Astrocyte (in vitro differentiated cells and primary cell): ENCODE measurements at regions not wholly inside any gene's neighbourhood (a gene's known extent, or its start where the extent isn't known, plus 50 kb on each side); places are given as distances from the start of the nearest gene placed in this dataset.

ENCODE experiments used
- DNase-seq: peaks from one replicate; pipeline ENCODE4 v3.0.0-alpha.2; 2010; ENCODE audit warnings: low read depth
- FAIRE-seq: peaks from 2 replicates; lab custom pipeline; 2011; peaks lifted over from hg19 to GRCh38; lab: Jason Lieb, UNC
- H2AFZ ChIP-seq: 2 replicates; pipeline ENCODE4 v1.6.0; 2012; ENCODE audit warnings: low read depth, low read length, inconsistent platforms
- H3K27ac ChIP-seq: 2 replicates; pipeline ENCODE4 v1.5.1; 2011; ENCODE audit warnings: low read depth, low read length, inconsistent platforms
- H3K27me3 ChIP-seq: 2 replicates; pipeline ENCODE4 v1.6.0; 2011; ENCODE audit warnings: low read length, inconsistent platforms; ENCODE audit not compliant: insufficient read depth
- H3K36me3 ChIP-seq: 2 replicates; pipeline ENCODE4 v1.5.1; 2011; ENCODE audit warnings: low read length, inconsistent platforms; ENCODE audit not compliant: insufficient read depth
- H3K4me1 ChIP-seq: 2 replicates; pipeline ENCODE4 v1.5.1; 2011; ENCODE audit warnings: low read length, inconsistent platforms; ENCODE audit not compliant: insufficient read depth
- H3K4me2 ChIP-seq: 2 replicates; pipeline ENCODE4 v1.6.0; 2012; ENCODE audit warnings: low read length, inconsistent platforms
- H3K4me3 ChIP-seq: 2 replicates; pipeline ENCODE4 v1.5.1; 2011; ENCODE audit warnings: low read depth, mild to moderate bottlenecking, low read length, inconsistent platforms; ENCODE audit not compliant: insufficient read depth
- H3K79me2 ChIP-seq: 2 replicates; pipeline ENCODE4 v1.6.0; 2012; ENCODE audit warnings: mild to moderate bottlenecking, low read length, inconsistent platforms; ENCODE audit not compliant: insufficient read depth
- H3K9ac ChIP-seq: 2 replicates; pipeline ENCODE4 v1.6.0; 2012; ENCODE audit warnings: mild to moderate bottlenecking, low read length, inconsistent platforms
- H3K9me3 ChIP-seq: 2 replicates; pipeline ENCODE4 v1.5.1; 2012; ENCODE audit warnings: low read depth, mild to moderate bottlenecking, low read length, inconsistent platforms; ENCODE audit not compliant: insufficient read depth
- H4K20me1 ChIP-seq: 2 replicates; pipeline ENCODE4 v1.6.0; 2012; ENCODE audit warnings: low read length, inconsistent platforms; ENCODE audit not compliant: insufficient read depth
- H3K27ac Mint-ChIP-seq: one replicate; pipeline ENCODE4 v1.8.0; 2021; ENCODE audit warnings: mild to moderate bottlenecking, mixed read lengths; ENCODE audit not compliant: unreplicated experiment
- H3K27me3 Mint-ChIP-seq: one replicate; pipeline ENCODE4 v1.8.0; 2021; ENCODE audit warnings: low read depth, mixed read lengths; ENCODE audit not compliant: unreplicated experiment
- H3K36me3 Mint-ChIP-seq: one replicate; pipeline ENCODE4 v1.8.0; 2021; ENCODE audit warnings: low read depth, mixed read lengths; ENCODE audit not compliant: unreplicated experiment
- H3K4me1 Mint-ChIP-seq: one replicate; pipeline ENCODE4 v1.8.0; 2021; ENCODE audit warnings: low read depth, mixed read lengths; ENCODE audit not compliant: unreplicated experiment
- H3K4me3 Mint-ChIP-seq: one replicate; pipeline ENCODE4 v1.8.0; 2021; ENCODE audit warnings: mild to moderate bottlenecking, moderate library complexity, mixed read lengths; ENCODE audit not compliant: unreplicated experiment
- H3K9me3 Mint-ChIP-seq: one replicate; pipeline ENCODE4 v1.8.0; 2021; ENCODE audit warnings: mild to moderate bottlenecking, mixed read lengths; ENCODE audit not compliant: unreplicated experiment
- EZH2 ChIP-seq: IDR thresholded peaks from 2 replicates; pipeline ENCODE4 v1.6.1; 2012; ENCODE audit warnings: mild to moderate bottlenecking, low read length, inconsistent platforms; ENCODE audit not compliant: insufficient read depth
- TF ChIP-seq, protein P1 (sequence below): IDR thresholded peaks from 2 replicates; pipeline ENCODE4 v1.5.1; 2011; ENCODE audit warnings: low read depth, mild to moderate bottlenecking, inconsistent platforms, low read length, moderate library complexity; ENCODE audit not compliant: insufficient read depth

DNA sequence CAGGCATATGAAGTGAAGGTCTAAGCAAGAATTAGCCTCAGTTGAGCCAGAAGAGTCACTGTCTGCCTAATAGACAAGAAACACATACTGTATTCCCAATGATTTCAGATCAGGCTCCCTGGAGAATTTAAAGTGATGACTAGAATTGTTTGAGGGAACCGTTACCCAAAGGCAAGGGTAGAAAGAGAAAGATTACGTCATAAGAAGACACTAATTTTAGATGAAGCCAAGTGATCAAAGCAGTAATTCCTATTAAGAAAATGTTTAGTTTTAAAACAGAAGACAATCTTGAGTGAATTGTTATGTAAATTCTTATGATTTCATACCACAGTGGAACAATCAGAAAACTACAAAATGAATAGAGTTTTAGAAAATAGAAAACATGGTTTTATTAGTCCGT lies 194.5 kb upstream of the ARSJ start:
- Mint-ChIP-seq H3K9me3 (peaks cover 10% of the 10 kb centered on the region), H3K4me1 (peaks cover 7% of the 10 kb centered on the region), H3K27me3 (no peaks in the 10 kb centered on the region), H3K36me3 (no peaks in the 10 kb centered on the region), H3K4me3 (no peak overlapping the region), H3K27ac (no peak overlapping the region)
- DNase-seq (no peak), FAIRE-seq (no peak)
- H3K4me1 ChIP-seq = no peaks in the 10 kb centered on the region
- no peak overlapping the region for H3K4me2 ChIP-seq
- no peaks in the 10 kb centered on the region for H3K79me2 ChIP-seq
- H3K9me3 ChIP-seq = no peaks in the 10 kb centered on the region
- no peaks in the 10 kb centered on the region for H3K36me3 ChIP-seq
- H3K9ac ChIP-seq = no peak overlapping the region
- H3K4me3 ChIP-seq = no peak overlapping the region
- H4K20me1 ChIP-seq = no peaks in the 10 kb centered on the region
- TF ChIP-seq, protein P1, sequence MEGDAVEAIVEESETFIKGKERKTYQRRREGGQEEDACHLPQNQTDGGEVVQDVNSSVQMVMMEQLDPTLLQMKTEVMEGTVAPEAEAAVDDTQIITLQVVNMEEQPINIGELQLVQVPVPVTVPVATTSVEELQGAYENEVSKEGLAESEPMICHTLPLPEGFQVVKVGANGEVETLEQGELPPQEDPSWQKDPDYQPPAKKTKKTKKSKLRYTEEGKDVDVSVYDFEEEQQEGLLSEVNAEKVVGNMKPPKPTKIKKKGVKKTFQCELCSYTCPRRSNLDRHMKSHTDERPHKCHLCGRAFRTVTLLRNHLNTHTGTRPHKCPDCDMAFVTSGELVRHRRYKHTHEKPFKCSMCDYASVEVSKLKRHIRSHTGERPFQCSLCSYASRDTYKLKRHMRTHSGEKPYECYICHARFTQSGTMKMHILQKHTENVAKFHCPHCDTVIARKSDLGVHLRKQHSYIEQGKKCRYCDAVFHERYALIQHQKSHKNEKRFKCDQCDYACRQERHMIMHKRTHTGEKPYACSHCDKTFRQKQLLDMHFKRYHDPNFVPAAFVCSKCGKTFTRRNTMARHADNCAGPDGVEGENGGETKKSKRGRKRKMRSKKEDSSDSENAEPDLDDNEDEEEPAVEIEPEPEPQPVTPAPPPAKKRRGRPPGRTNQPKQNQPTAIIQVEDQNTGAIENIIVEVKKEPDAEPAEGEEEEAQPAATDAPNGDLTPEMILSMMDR = no peak
- no peak for TF ChIP-seq EZH2
- no peaks in the 10 kb centered on the region for H3K27me3 ChIP-seq
- H3K27ac ChIP-seq = no peak overlapping the region
- H2AFZ ChIP-seq = no peak overlapping the region

DNA sequence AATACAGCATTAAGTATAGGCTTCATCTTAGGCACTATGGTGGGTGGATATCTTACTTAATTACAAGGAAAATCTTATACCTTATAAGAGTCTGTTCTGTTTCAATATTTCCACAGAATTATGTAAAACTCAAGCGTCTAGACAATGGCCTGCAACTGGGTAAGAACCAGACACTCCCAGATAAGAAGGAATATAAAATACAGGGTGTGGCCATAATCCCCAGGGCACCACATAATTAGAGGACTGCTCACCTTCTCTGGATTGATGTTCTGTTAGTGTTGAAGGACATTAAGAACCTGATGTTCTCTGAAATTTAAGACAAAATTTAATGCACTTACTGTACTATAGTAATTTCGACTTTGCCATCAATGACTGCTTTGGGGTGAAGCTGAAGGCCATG lies 198.2 kb upstream of the ARSJ start:
- no peaks in the 10 kb centered on the region for H3K9me3 ChIP-seq
- H3K36me3 ChIP-seq = no peaks in the 10 kb centered on the region
- Mint-ChIP-seq H3K9me3 (peaks cover 11% of the 10 kb centered on the region), H3K27ac (no peak overlapping the region), H3K27me3 (no peaks in the 10 kb centered on the region), H3K4me1 (peaks cover 7% of the 10 kb centered on the region), H3K36me3 (no peaks in the 10 kb centered on the region), H3K4me3 (no peak overlapping the region)
- no peak overlapping the region for H3K27ac ChIP-seq
- DNase-seq = no peak
- H3K9ac ChIP-seq = no peak overlapping the region
- H3K4me2 ChIP-seq = no peak overlapping the region
- no peak overlapping the region for H3K4me3 ChIP-seq
- no peaks in the 10 kb centered on the region for H3K4me1 ChIP-seq
- H2AFZ ChIP-seq = no peak overlapping the region
- H3K79me2 ChIP-seq = no peaks in the 10 kb centered on the region
- H4K20me1 ChIP-seq = no peaks in the 10 kb centered on the region
- no peak for FAIRE-seq
- no peak for TF ChIP-seq EZH2
- TF ChIP-seq, protein P1 = no peak
- no peaks in the 10 kb centered on the region for H3K27me3 ChIP-seq

- H3K4me1 Mint-ChIP-seq = peaks cover 7% of the 10 kb centered on the region
- no peak overlapping the region for H3K4me3 Mint-ChIP-seq
- H3K4me1 ChIP-seq = no peaks in the 10 kb centered on the region
- H3K27ac Mint-ChIP-seq = no peak overlapping the region
- H3K36me3 Mint-ChIP-seq = no peaks in the 10 kb centered on the region
- no peak overlapping the region for H2AFZ ChIP-seq
- FAIRE-seq (no peak), DNase-seq (peak; percentile 16)
- peaks cover 12% of the 10 kb centered on the region for H3K9me3 Mint-ChIP-seq
- H3K4me3 ChIP-seq = no peak overlapping the region
- TF ChIP-seq, protein P1 = no peak
- no peak for TF ChIP-seq EZH2
- no peaks in the 10 kb centered on the region for H3K36me3 ChIP-seq
- no peaks in the 10 kb centered on the region for H3K27me3 Mint-ChIP-seq
- no peak overlapping the region for H3K27ac ChIP-seq
- H3K4me2 ChIP-seq = no peak overlapping the region
- no peaks in the 10 kb centered on the region for H3K79me2 ChIP-seq
- H3K9ac ChIP-seq = no peak overlapping the region
- H3K9me3 ChIP-seq = no peaks in the 10 kb centered on the region
- H4K20me1 ChIP-seq = no peaks in the 10 kb centered on the region
- no peaks in the 10 kb centered on the region for H3K27me3 ChIP-seq
Observed at GRCh38 chr4:114178392-114178791, 198.9 kb upstream of the ARSJ start.
